ENCODE measurements at regions not wholly inside any gene's neighbourhood (a gene's known extent, or its start where the extent isn't known, plus 50 kb on each side); places are given as distances from the start of the nearest gene placed in this dataset.

GRCh38 chr9:129418451-129418850, 202.4 kb downstream of the C9orf50 start:
- no peak overlapping the region for H3K4me2 ChIP-seq (ENCODE audit: low read length)
- intact Hi-C loops (cut with micrococcal nuclease) = no loop called here
- no peaks in the 10 kb centered on the region for H4K20me1 ChIP-seq (ENCODE audit: low read length)
- ChIA-PET POLR2A (ENCODE audit: unreplicated experiment) (no interaction called here), CTCF (no interaction called here)
- no peak overlapping the region for H3K4me3 ChIP-seq (ENCODE audit: low read length)
- H3K36me3 ChIP-seq (ENCODE audit: low read depth, low read length) = no peaks in the 10 kb centered on the region
- ATAC-seq (no peak), DNase-seq (no peak)
- H3K79me2 ChIP-seq (ENCODE audit: low read length) = no peaks in the 10 kb centered on the region
- no peaks in the 10 kb centered on the region for H3K9me3 ChIP-seq (ENCODE audit: low read length)
- no peak overlapping the region for H3K9ac ChIP-seq (ENCODE audit: low read length)
- no peak overlapping the region for H3K27ac ChIP-seq (ENCODE audit: low read length)
- no peak for TF ChIP-seq CTCF (conservative IDR thresholded peaks at IDR 0.05; ENCODE audit: low read depth, low read length)
- TF ChIP-seq EZH2 (IDR thresholded peaks at IDR 0.05; ENCODE audit: low read length, unreplicated experiment) = no peak
- no peak for TF ChIP-seq EZH2phosphoT487 (IDR thresholded peaks at IDR 0.05; ENCODE audit: borderline replicate concordance, low read length)
- no peaks in the 10 kb centered on the region for H3K27me3 ChIP-seq (ENCODE audit: low read length)
- H3K9me2 ChIP-seq (replicated peaks; ENCODE audit: low read length) = no peaks in the 10 kb centered on the region
- no peaks in the 10 kb centered on the region for H3F3A ChIP-seq (ENCODE audit: low read length, unreplicated experiment)
- no peak overlapping the region for H2AFZ ChIP-seq (ENCODE audit: low read length)
- H3K4me1 ChIP-seq (ENCODE audit: insufficient read depth, low read length) = peaks cover 9% of the 10 kb centered on the region
- BruUV-seq (replicated peaks) = no TSS peak

GRCh38 chr9:129416821-129417539, 203.9 kb downstream of the C9orf50 start:
- Histone ChIP-seq H3K79me2 (ENCODE audit: low read length) (no peaks in the 10 kb centered on the region), H3K4me2 (ENCODE audit: low read length) (no peak overlapping the region), H3K4me1 (ENCODE audit: insufficient read depth, low read length) (peaks cover 18% of the 10 kb centered on the region), H3K27me3 (ENCODE audit: low read length) (no peaks in the 10 kb centered on the region), H3K9ac (ENCODE audit: low read length) (no peak overlapping the region), H3K4me3 (ENCODE audit: low read length) (no peak overlapping the region), H3K27ac (ENCODE audit: low read length) (no peak overlapping the region), H2AFZ (ENCODE audit: low read length) (no peak overlapping the region), H3K36me3 (ENCODE audit: low read depth, low read length) (no peaks in the 10 kb centered on the region), H3K9me3 (ENCODE audit: low read length) (no peaks in the 10 kb centered on the region), H3F3A (ENCODE audit: low read length, unreplicated experiment) (no peaks in the 10 kb centered on the region), H4K20me1 (ENCODE audit: low read length) (no peaks in the 10 kb centered on the region), H3K9me2 (replicated peaks; ENCODE audit: low read length) (no peaks in the 10 kb centered on the region)
- DNase-seq = no peak
- TF ChIP-seq CTCF (conservative IDR thresholded peaks at IDR 0.05; ENCODE audit: low read depth, low read length) = no peak
- no peak for TF ChIP-seq EZH2 (IDR thresholded peaks at IDR 0.05; ENCODE audit: low read length, unreplicated experiment)
- TF ChIP-seq EZH2phosphoT487 (IDR thresholded peaks at IDR 0.05; ENCODE audit: borderline replicate concordance, low read length) = no peak
- no peak for ATAC-seq
- ChIA-PET CTCF (no interaction called here), POLR2A (ENCODE audit: unreplicated experiment) (no interaction called here)
- intact Hi-C loops (cut with micrococcal nuclease) = no loop called here
- no TSS peak for BruUV-seq (replicated peaks)

DNA sequence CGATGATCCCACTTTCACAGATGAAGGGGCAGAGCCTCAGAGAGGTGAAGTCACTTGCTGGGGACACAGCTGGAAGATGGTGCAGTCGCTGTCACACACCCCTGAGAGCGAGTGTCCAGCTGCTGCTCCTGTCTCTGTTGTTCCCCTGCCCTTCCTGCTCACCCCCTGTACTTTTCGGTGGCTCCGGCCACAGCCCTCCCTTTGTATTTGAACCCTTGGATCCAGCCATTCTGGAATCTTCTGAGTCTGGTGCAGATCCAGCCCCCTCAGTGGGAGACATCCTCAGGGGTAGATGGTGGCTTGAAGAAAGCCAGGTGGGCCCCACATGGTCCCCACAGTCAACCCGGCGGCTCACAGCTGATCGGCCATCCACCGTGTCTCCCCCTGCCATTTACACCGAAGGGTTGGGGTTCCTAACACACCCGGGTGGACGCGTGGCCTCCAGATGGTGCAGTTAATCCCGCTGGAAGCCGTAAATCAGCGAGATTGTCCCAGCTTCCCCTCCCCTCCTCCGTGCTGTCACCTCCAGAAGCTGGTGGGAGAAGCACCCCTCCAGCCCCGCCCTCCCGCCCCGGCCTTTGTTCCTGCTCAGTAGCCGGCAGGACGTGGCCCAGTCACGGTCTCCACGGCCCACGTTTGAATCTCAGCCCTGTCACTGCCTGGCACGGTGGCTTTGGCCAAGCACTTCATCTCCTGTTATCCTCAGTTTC, 204.8 kb downstream of the C9orf50 start:
- ChIA-PET CTCF (no interaction called here), POLR2A (ENCODE audit: unreplicated experiment) (no interaction called here)
- TF ChIP-seq EZH2 (IDR thresholded peaks at IDR 0.05; ENCODE audit: low read length, unreplicated experiment) (no peak), EZH2phosphoT487 (IDR thresholded peaks at IDR 0.05; ENCODE audit: borderline replicate concordance, low read length) (no peak), CTCF (conservative IDR thresholded peaks at IDR 0.05; ENCODE audit: low read depth, low read length) (no peak)
- no peaks in the 10 kb centered on the region for H3K36me3 ChIP-seq (ENCODE audit: low read depth, low read length)
- no peak overlapping the region for H3K4me2 ChIP-seq (ENCODE audit: low read length)
- H4K20me1 ChIP-seq (ENCODE audit: low read length) = no peaks in the 10 kb centered on the region
- BruUV-seq (replicated peaks) = no TSS peak
- intact Hi-C loops (cut with micrococcal nuclease) = no loop called here
- H3F3A ChIP-seq (ENCODE audit: low read length, unreplicated experiment) = no peaks in the 10 kb centered on the region
- H2AFZ ChIP-seq (ENCODE audit: low read length) = no peak overlapping the region
- no peaks in the 10 kb centered on the region for H3K79me2 ChIP-seq (ENCODE audit: low read length)
- H3K4me3 ChIP-seq (ENCODE audit: low read length) = no peak overlapping the region
- H3K9ac ChIP-seq (ENCODE audit: low read length) = no peak overlapping the region
- no peaks in the 10 kb centered on the region for H3K9me2 ChIP-seq (replicated peaks; ENCODE audit: low read length)
- no peaks in the 10 kb centered on the region for H3K27me3 ChIP-seq (ENCODE audit: low read length)
- DNase-seq = no peak
- H3K27ac ChIP-seq (ENCODE audit: low read length) = no peak overlapping the region
- peaks cover 18% of the 10 kb centered on the region for H3K4me1 ChIP-seq (ENCODE audit: insufficient read depth, low read length)
- ATAC-seq = no peak
- no peaks in the 10 kb centered on the region for H3K9me3 ChIP-seq (ENCODE audit: low read length)

Data from PC-3 (cell line).